ENCODE measurements at regions not wholly inside any gene's neighbourhood (a gene's known extent, or its start where the extent isn't known, plus 50 kb on each side); places are given as distances from the start of the nearest gene placed in this dataset.

GRCh38 chr7:32218154-32218467 lies 147.9 kb upstream of the PDE1C start:
- Histone ChIP-seq H3K4me2 (ENCODE audit: low read length) (no peak overlapping the region), H3K4me1 (no peaks in the 10 kb centered on the region), H3K9me3 (ENCODE audit: control insufficient read depth, low read length) (no peaks in the 10 kb centered on the region), H3K79me2 (no peaks in the 10 kb centered on the region), H3K4me3 (ENCODE audit: low read depth, low read length) (no peak overlapping the region), H3K27me3 (ENCODE audit: control insufficient read depth, insufficient read depth, low read length) (peaks cover 3% of the 10 kb centered on the region), H3K27ac (no peak overlapping the region), H3K9ac (no peak overlapping the region), H2AFZ (no peak overlapping the region), H3K36me3 (ENCODE audit: control insufficient read depth, insufficient read depth, low read length) (no peaks in the 10 kb centered on the region)
- TF ChIP-seq CTCF (IDR thresholded peaks at IDR 0.05) = no peak

DNA sequence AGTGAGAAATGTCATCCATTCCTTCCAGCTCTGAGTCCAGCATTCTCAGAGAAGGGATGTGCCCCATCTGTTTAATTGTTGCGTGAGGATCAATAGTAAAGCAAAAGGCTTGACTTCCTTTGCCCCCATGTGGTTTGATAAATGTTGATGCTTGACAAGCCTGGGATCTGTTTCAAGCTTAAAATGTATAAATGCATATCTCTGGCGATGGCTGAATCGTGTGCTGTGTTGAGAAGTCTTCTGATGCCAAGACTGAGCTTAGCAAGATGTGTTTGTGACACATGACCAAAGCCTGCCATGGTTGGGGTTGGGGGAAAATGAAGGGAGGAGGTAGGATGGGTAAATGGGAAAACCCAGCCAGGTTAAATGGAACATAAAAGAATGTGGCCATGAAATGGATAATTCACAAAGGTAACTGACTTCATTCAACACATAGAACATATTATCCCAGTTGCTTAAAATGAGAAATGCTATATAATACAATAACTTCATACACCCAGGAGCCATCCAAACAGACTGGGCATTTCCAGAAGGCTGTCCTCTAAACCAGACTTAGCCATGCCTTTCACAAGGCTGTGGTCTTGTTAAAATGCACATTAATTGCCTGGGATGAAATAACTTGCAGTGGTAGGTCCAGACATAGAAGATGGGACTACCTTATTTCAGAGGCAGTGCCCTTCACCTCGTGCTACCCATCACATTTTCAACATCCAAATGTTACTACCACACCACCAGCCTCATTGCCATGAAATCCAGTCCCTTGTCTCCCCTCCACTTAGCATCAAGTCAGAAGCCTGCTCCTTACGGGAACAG lies 147.3 kb upstream of the PDE1C start:
- no peak overlapping the region for H3K27ac ChIP-seq
- no peaks in the 10 kb centered on the region for H3K36me3 ChIP-seq (ENCODE audit: control insufficient read depth, insufficient read depth, low read length)
- H3K4me3 ChIP-seq (ENCODE audit: low read depth, low read length) = no peak overlapping the region
- H3K9me3 ChIP-seq (ENCODE audit: control insufficient read depth, low read length) = no peaks in the 10 kb centered on the region
- no peak overlapping the region for H3K4me2 ChIP-seq (ENCODE audit: low read length)
- no peak for TF ChIP-seq CTCF (IDR thresholded peaks at IDR 0.05)
- H2AFZ ChIP-seq = no peak overlapping the region
- H3K9ac ChIP-seq = no peak overlapping the region
- H3K79me2 ChIP-seq = no peaks in the 10 kb centered on the region
- no peaks in the 10 kb centered on the region for H3K4me1 ChIP-seq
- H3K27me3 ChIP-seq (ENCODE audit: control insufficient read depth, insufficient read depth, low read length) = no peaks in the 10 kb centered on the region

GRCh38 chr7:32216759-32217158 lies 146.6 kb upstream of the PDE1C start:
- Histone ChIP-seq H3K9ac (no peak overlapping the region), H3K9me3 (ENCODE audit: control insufficient read depth, low read length) (no peaks in the 10 kb centered on the region), H3K27ac (no peak overlapping the region), H3K79me2 (no peaks in the 10 kb centered on the region), H3K36me3 (ENCODE audit: control insufficient read depth, insufficient read depth, low read length) (no peaks in the 10 kb centered on the region), H3K4me1 (no peaks in the 10 kb centered on the region), H3K4me3 (ENCODE audit: low read depth, low read length) (no peak overlapping the region), H3K27me3 (ENCODE audit: control insufficient read depth, insufficient read depth, low read length) (no peaks in the 10 kb centered on the region), H2AFZ (no peak overlapping the region), H3K4me2 (ENCODE audit: low read length) (no peak overlapping the region)
- TF ChIP-seq CTCF (IDR thresholded peaks at IDR 0.05) = no peak

DNA sequence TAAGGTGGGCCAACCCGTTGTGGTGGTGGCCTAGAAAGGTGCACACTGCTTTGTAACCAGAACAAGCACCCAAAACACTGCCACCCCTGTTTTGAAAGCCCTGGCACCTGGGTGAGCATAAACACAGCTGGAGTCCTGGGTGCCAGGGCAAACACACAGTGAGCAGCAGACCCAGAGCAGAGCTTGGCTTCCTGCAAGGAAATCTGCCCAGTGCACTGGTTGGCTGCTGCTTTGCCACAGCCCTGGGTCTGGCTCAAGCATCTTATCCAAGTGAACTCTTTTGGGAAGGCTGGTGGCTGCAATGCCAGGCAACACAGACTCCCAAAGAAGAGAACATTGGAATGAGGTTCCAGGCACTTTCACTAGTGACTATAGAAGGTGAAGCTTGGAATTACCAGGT lies 145.5 kb upstream of the PDE1C start:
- no peak overlapping the region for H3K4me2 ChIP-seq (ENCODE audit: low read length)
- no peak for TF ChIP-seq CTCF (IDR thresholded peaks at IDR 0.05)
- H3K36me3 ChIP-seq (ENCODE audit: control insufficient read depth, insufficient read depth, low read length) = no peaks in the 10 kb centered on the region
- H3K4me3 ChIP-seq (ENCODE audit: low read depth, low read length) = no peak overlapping the region
- H3K9ac ChIP-seq = no peak overlapping the region
- H3K27ac ChIP-seq = no peak overlapping the region
- no peaks in the 10 kb centered on the region for H3K4me1 ChIP-seq
- no peaks in the 10 kb centered on the region for H3K9me3 ChIP-seq (ENCODE audit: control insufficient read depth, low read length)
- no peaks in the 10 kb centered on the region for H3K79me2 ChIP-seq
- H2AFZ ChIP-seq = no peak overlapping the region
- no peaks in the 10 kb centered on the region for H3K27me3 ChIP-seq (ENCODE audit: control insufficient read depth, insufficient read depth, low read length)

DNA sequence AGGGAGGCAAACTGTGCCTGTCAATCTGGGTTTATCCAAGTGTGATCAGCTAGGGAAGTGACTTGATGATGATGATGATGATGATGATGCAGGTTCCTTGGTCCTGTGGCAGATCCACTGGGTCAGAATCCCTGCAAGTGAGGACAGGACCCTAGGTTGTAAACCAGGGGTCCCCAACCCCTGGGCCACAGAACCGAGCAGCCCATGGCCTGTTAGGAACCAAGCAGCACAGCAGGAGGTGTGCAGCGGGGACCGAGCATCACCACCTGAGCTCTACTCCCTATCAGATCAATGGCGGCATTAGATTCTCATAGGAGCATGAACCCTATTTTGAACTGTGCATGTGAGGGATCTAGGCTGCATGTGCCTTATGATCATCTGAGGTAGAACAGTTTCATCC lies 144.7 kb upstream of the PDE1C start:
- Histone ChIP-seq H3K9ac (no peak overlapping the region), H3K36me3 (ENCODE audit: control insufficient read depth, insufficient read depth, low read length) (no peaks in the 10 kb centered on the region), H3K79me2 (no peaks in the 10 kb centered on the region), H3K4me3 (ENCODE audit: low read depth, low read length) (no peak overlapping the region), H3K4me1 (no peaks in the 10 kb centered on the region), H3K9me3 (ENCODE audit: control insufficient read depth, low read length) (no peaks in the 10 kb centered on the region), H3K4me2 (ENCODE audit: low read length) (no peak overlapping the region), H3K27ac (no peak overlapping the region), H2AFZ (no peak overlapping the region), H3K27me3 (ENCODE audit: control insufficient read depth, insufficient read depth, low read length) (no peaks in the 10 kb centered on the region)
- no peak for TF ChIP-seq CTCF (IDR thresholded peaks at IDR 0.05)
